ENCODE measurements at regions not wholly inside any gene's neighbourhood (a gene's known extent, or its start where the extent isn't known, plus 50 kb on each side); places are given as distances from the start of the nearest gene placed in this dataset.

DNA sequence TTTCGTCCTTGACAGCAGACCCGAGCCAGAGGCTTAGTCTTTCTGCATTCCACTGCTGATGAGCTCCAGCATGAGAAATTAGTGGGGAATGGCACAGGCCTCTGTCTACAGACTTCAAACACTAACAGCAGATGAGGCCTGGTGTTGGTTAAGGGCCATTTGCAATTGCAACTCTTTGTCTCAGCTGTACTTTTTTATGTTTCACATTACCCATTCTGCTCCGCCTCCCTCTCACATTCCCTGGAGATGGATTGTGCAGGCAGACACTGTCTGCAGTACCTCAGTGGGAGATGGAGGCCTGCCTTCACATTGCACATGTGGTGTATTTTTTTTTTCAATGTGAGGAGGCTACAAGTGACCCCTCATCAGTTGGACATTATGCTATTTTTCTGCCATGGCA, 370.2 kb downstream of the DUSP10 start:
- intact Hi-C loops (cut with DNase I; ENCODE audit: low total_unique reads): no loop called here
- 78 to 93% (median 80%) methylated on average over 3 of the region's 3 CpGs for WGBS, 5 donors
- no peak for DNase-seq

DNA sequence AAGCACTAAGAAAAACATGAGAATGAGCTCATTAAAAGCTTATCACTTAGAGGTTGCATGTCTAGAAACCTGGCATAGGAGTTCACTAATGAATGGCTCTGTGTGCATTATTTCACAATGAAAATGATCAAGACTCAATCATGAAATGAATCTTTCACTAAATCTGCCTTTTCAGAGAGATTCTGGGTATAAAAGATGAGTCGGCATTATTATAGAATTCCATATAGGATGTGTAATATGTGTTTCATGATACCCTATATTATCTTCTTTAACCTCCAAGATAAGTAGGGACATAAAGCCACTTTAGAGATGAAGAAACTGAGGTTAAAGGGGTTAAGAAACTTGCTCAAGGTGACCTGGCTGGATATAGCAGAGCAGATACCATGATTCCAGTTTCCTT, 368.1 kb downstream of the DUSP10 start:
- Histone ChIP-seq H3K4me1 (no peaks in the 10 kb centered on the region), H3K4me3 (no peak overlapping the region), H3K36me3 (no peaks in the 10 kb centered on the region), H3K27ac (no peak overlapping the region), H3K27me3 (replicated peaks in 1 of 7) (no peaks in the 10 kb centered on the region), H3K9me3 (no peaks in the 10 kb centered on the region)
- WGBS, 5 donors: 88 to 100% (median 94%) methylated on average over 1 of the region's 1 CpG
- TF ChIP-seq POLR2A (IDR thresholded peaks at IDR 0.05) (no peak), POLR2AphosphoS5 (IDR thresholded peaks at IDR 0.05) (no peak)
- TF ChIP-seq, protein P1, sequence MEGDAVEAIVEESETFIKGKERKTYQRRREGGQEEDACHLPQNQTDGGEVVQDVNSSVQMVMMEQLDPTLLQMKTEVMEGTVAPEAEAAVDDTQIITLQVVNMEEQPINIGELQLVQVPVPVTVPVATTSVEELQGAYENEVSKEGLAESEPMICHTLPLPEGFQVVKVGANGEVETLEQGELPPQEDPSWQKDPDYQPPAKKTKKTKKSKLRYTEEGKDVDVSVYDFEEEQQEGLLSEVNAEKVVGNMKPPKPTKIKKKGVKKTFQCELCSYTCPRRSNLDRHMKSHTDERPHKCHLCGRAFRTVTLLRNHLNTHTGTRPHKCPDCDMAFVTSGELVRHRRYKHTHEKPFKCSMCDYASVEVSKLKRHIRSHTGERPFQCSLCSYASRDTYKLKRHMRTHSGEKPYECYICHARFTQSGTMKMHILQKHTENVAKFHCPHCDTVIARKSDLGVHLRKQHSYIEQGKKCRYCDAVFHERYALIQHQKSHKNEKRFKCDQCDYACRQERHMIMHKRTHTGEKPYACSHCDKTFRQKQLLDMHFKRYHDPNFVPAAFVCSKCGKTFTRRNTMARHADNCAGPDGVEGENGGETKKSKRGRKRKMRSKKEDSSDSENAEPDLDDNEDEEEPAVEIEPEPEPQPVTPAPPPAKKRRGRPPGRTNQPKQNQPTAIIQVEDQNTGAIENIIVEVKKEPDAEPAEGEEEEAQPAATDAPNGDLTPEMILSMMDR (IDR thresholded peaks at IDR 0.05 in 8 of 11, conservative IDR thresholded peaks at IDR 0.05 in 3 of 11): no peak
- intact Hi-C loops (cut with DNase I; ENCODE audit: low total_unique reads): no loop called here
- no peak for DNase-seq

More for the DNA sequence above, 370.2 kb downstream of the DUSP10 start:
- H3K27ac ChIP-seq: no peak overlapping the region
- no peaks in the 10 kb centered on the region for H3K27me3 ChIP-seq (replicated peaks in 1 of 7)
- no peak overlapping the region for H3K4me3 ChIP-seq
- H3K4me1 ChIP-seq: no peaks in the 10 kb centered on the region
- TF ChIP-seq POLR2AphosphoS5 (IDR thresholded peaks at IDR 0.05): no peak
- TF ChIP-seq, protein P1 (IDR thresholded peaks at IDR 0.05 in 8 of 11, conservative IDR thresholded peaks at IDR 0.05 in 3 of 11): no peak
- TF ChIP-seq POLR2A (IDR thresholded peaks at IDR 0.05): no peak
- H3K9me3 ChIP-seq: no peaks in the 10 kb centered on the region
- H3K36me3 ChIP-seq: no peaks in the 10 kb centered on the region

DNA sequence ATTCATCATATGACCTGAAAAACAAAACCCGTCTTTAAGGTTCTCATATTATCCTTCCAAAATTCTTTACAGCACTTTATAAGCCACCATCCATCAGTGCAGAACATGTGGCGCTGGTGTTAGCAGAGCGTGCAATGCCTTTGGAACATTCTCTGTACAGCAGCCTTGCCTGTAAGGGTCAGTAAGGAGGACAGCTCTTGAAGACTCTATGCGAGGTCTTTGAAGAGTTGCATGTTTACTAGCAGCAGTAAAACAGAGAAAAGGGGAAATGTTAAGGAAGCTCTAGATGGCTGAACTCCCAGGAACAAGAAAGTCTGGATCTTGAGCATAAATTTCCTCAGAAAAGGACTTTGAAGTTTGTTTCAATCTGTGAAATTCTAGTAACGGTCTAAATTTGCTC, 365.6 kb downstream of the DUSP10 start:
- Histone ChIP-seq H3K9me3 (no peaks in the 10 kb centered on the region), H3K4me3 (no peak overlapping the region), H3K27ac (peak overlapping the region in 2 of 8 donors; percentile 2 to 38), H3K36me3 (no peaks in the 10 kb centered on the region), H3K4me1 (no peaks in the 10 kb centered on the region), H3K27me3 (replicated peaks in 1 of 7) (no peaks in the 10 kb centered on the region)
- intact Hi-C loops (cut with DNase I; ENCODE audit: low total_unique reads): no loop called here
- no peak for DNase-seq
- TF ChIP-seq, protein P1 (IDR thresholded peaks at IDR 0.05 in 8 of 11, conservative IDR thresholded peaks at IDR 0.05 in 3 of 11): no peak
- TF ChIP-seq POLR2A (IDR thresholded peaks at IDR 0.05): no peak
- TF ChIP-seq POLR2AphosphoS5 (IDR thresholded peaks at IDR 0.05): no peak
- WGBS, 5 donors: 65 to 84% (median 74%) methylated on average over 5 of the region's 5 CpGs

DNA sequence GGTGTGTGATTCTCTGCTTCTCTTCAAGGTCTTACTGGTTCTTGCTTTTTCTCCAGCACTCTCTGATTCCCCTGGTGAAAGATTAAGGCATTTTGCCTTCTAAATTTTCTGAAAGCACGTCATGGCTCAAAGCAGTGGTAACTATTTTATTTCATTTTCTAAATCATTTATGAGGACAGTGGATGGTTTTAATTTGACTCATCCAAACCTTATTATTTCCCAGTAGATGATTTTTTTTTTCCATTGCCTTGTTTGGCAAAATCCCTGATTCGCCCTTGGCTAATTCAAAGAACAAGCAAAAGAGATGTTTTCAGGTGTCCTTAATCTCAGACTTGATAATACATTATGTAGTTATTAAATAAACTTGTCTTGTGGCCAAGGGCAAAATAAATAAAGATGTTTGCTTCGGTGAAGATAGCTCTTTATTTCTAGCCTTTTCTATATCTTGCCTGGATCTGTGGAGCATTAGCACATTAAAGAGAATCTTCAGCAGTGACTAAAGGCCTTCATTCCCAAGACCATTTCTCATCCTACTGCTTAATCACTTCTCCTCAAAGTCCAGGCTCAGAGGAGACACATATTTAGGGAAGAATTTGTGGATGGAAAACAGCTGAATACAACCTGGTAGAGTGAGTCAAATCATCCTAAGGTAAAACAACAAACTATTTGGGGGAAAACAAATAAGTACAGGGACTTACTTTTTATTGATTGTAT, 359.8 kb downstream of the DUSP10 start:
- intact Hi-C loops (cut with DNase I; ENCODE audit: low total_unique reads): no loop called here
- DNase-seq: no peak
- TF ChIP-seq POLR2A (IDR thresholded peaks at IDR 0.05) (no peak), POLR2AphosphoS5 (IDR thresholded peaks at IDR 0.05) (no peak)
- TF ChIP-seq, protein P1 (IDR thresholded peaks at IDR 0.05 in 8 of 11, conservative IDR thresholded peaks at IDR 0.05 in 3 of 11): no peak
- no peaks in the 10 kb centered on the region for H3K36me3 ChIP-seq
- H3K9me3 ChIP-seq: no peaks in the 10 kb centered on the region
- WGBS, 5 donors: 82 to 91% (median 86%) methylated on average over 3 of the region's 3 CpGs
- no peaks in the 10 kb centered on the region for H3K27me3 ChIP-seq (replicated peaks in 1 of 7)
- H3K4me3 ChIP-seq: no peak overlapping the region
- no peaks in the 10 kb centered on the region for H3K4me1 ChIP-seq
- no peak overlapping the region for H3K27ac ChIP-seq

Data from spleen (tissue), 11 donors.